Neural cell (in vitro differentiated cells): ENCODE measurements at regions not wholly inside any gene's neighbourhood (a gene's known extent, or its start where the extent isn't known, plus 50 kb on each side); places are given as distances from the start of the nearest gene placed in this dataset.

Source experiments
- H2AFZ ChIP-seq: fragments of 200-600, 300-800 bp; sonication (generic), shearing (Covaris generic); 2 replicates; pipeline ENCODE4 v1.6.0; 2014; ENCODE audit warnings: low read depth, mild to moderate bottlenecking, antibody characterized with exemption, low read length, moderate library complexity
- H3F3A ChIP-seq: fragments of 200-600 bp; shearing (Covaris generic); 2 replicates; pipeline ENCODE4 v1.6.1; 2016; ENCODE audit warnings: mild to moderate bottlenecking, moderate library complexity, mixed read lengths, antibody characterized with exemption, low read length; ENCODE audit not compliant: insufficient read depth, poor library complexity, severe bottlenecking
- H3K27ac ChIP-seq: fragments of 200-600, 300-800 bp; sonication (generic), shearing (Covaris generic); 2 replicates; pipeline ENCODE4 v1.5.1; 2014; ENCODE audit warnings: mild to moderate bottlenecking, low read length, moderate library complexity
- H3K27me3 ChIP-seq: fragments of 300-800, 200-600 bp; sonication (generic), shearing (Covaris generic); 2 replicates; pipeline ENCODE4 v1.6.0; 2014; ENCODE audit warnings: mild to moderate bottlenecking, low read depth, low read length, moderate library complexity; ENCODE audit not compliant: insufficient read depth
- H3K36me3 ChIP-seq: fragments of 300-800, 200-600 bp; sonication (generic), shearing (Covaris generic); 2 replicates; pipeline ENCODE4 v1.5.1; 2014; ENCODE audit warnings: mild to moderate bottlenecking, antibody characterized with exemption, low read length, moderate library complexity; ENCODE audit not compliant: insufficient read depth
- H3K4me2 ChIP-seq: fragments of 300-800, 200-600 bp; sonication (generic), shearing (Covaris generic); 2 replicates; pipeline ENCODE4 v1.6.0; 2014; ENCODE audit warnings: mild to moderate bottlenecking, low read length
- H3K4me3 ChIP-seq: fragments of 300-800, 200-600 bp; sonication (generic), shearing (Covaris generic); 2 replicates; pipeline ENCODE4 v1.5.1; 2014; ENCODE audit warnings: mild to moderate bottlenecking, low read length, moderate library complexity
- H3K79me2 ChIP-seq: fragments of 200-600 bp; shearing (Covaris generic); replicated peaks from 2 replicates; pipeline ENCODE4 v1.6.0; 2014; ENCODE audit warnings: mild to moderate bottlenecking, low read length, moderate library complexity; ENCODE audit not compliant: insufficient read depth
- H3K9ac ChIP-seq: fragments of 300-800, 200-600 bp; sonication (generic), shearing (Covaris generic); 2 replicates; pipeline ENCODE4 v1.6.1; 2016; ENCODE audit warnings: mild to moderate bottlenecking, low read length, mixed read lengths
- H3K9me2 ChIP-seq: fragments of 200-600 bp; shearing (Covaris generic); 2 replicates; pipeline ENCODE4 v1.6.1; 2016; ENCODE audit warnings: mild to moderate bottlenecking, low read length, mixed read lengths; ENCODE audit not compliant: insufficient read depth
- H3K9me3 ChIP-seq: fragments of 200-600, 300-800 bp; sonication (generic), shearing (Covaris generic); 2 replicates; pipeline ENCODE4 v1.6.1; 2016; ENCODE audit warnings: mild to moderate bottlenecking, mixed run types, low read length, moderate library complexity, mixed read lengths
- H4K20me1 ChIP-seq: fragments of 200-600 bp; shearing (Covaris generic); 2 replicates; pipeline ENCODE4 v1.6.1; 2016; ENCODE audit warnings: mild to moderate bottlenecking, mixed run types; ENCODE audit not compliant: insufficient read depth
- CTCF ChIP-seq: fragments of 450-650 bp; IDR thresholded peaks from 2 replicates; pipeline ENCODE4 v1.5.1; 2014; ENCODE audit warnings: antibody characterized with exemption, mild to moderate bottlenecking, moderate library complexity; ENCODE audit not compliant: poor library complexity, severe bottlenecking
- EP300 ChIP-seq: fragments of 450-650 bp; conservative IDR thresholded peaks from 2 replicates; pipeline ENCODE4 v1.6.1; 2014; ENCODE audit warnings: antibody characterized with exemption, mild to moderate bottlenecking, moderate library complexity; ENCODE audit not compliant: poor library complexity, severe bottlenecking
- EZH2 ChIP-seq: fragments of 200-600, 300-800 bp; shearing (Covaris generic), sonication (generic); IDR thresholded peaks from 2 replicates; pipeline ENCODE4 v1.6.1; 2014; ENCODE audit warnings: antibody characterized with exemption, low read length, borderline replicate concordance, mild to moderate bottlenecking; ENCODE audit not compliant: insufficient read depth, poor library complexity, severe bottlenecking
- MXI1 ChIP-seq: fragments of 450-650 bp; conservative IDR thresholded peaks from 2 replicates; pipeline ENCODE4 v1.6.1; 2014; ENCODE audit warnings: antibody characterized with exemption, mild to moderate bottlenecking; ENCODE audit not compliant: poor library complexity, severe bottlenecking
- POLR2AphosphoS5 ChIP-seq: IDR thresholded peaks from 2 replicates; pipeline ENCODE4 v1.6.1; 2012
- RAD21 ChIP-seq: fragments of 450-650 bp; conservative IDR thresholded peaks from 2 replicates; pipeline ENCODE4 v1.6.1; 2014; ENCODE audit warnings: antibody characterized with exemption, mild to moderate bottlenecking, moderate library complexity
- SMC3 ChIP-seq: fragments of 450-650 bp; conservative IDR thresholded peaks from 2 replicates; pipeline ENCODE4 v1.6.1; 2014; ENCODE audit warnings: antibody characterized with exemption, mild to moderate bottlenecking, moderate library complexity; ENCODE audit not compliant: poor library complexity
- TAF1 ChIP-seq: IDR thresholded peaks from 2 replicates; pipeline ENCODE4 v1.6.1; 2012; ENCODE audit warnings: low read depth
- small RNA-seq, 3 experiments: library from RNA; depleted of rRNA; stranded (forward); fragments of <200 nt; gene quantifications; one replicate each; pipeline ENCODE3, GENCODE V24; 2012
- TF ChIP-seq, protein P1 (sequence below): IDR thresholded peaks from 2 replicates; pipeline ENCODE4 v1.6.1; 2012; ENCODE audit warnings: borderline replicate concordance

DNA sequence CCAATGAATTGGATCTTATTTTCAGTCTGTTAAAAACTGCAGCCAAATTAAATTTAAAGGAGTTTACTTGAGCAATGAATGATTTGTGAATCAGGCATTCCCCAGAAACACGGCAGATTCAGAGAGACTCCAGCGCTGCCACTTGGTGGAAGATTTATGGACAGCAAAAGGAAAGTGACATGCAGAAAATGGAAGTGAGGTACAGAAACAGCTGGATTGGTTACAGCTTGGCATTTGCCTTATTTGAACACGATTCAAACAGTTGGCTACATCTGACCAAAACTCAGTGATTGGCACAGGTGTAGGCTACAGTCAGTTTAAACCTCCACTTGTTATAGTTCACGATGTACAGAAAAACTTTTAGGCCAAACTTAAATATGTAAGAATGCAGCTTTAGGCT lies 257.6 kb upstream of the IMPG1 start:
- Histone ChIP-seq H3K27me3 (no peaks in the 10 kb centered on the region), H4K20me1 (no peaks in the 10 kb centered on the region), H2AFZ (no peak overlapping the region), H3K27ac (no peak overlapping the region), H3K4me2 (no peak overlapping the region), H3K79me2 (no peaks in the 10 kb centered on the region), H3K9ac (no peak overlapping the region), H3K4me3 (no peak overlapping the region), H3F3A (no peaks in the 10 kb centered on the region), H3K9me3 (no peaks in the 10 kb centered on the region), H3K36me3 (no peaks in the 10 kb centered on the region), H3K9me2 (no peaks in the 10 kb centered on the region)
- TF ChIP-seq EP300 (no peak), CTCF (no peak)

- Histone ChIP-seq H3K79me2 (no peaks in the 10 kb centered on the region), H3K9me3 (no peaks in the 10 kb centered on the region), H4K20me1 (no peaks in the 10 kb centered on the region), H3K36me3 (no peaks in the 10 kb centered on the region), H2AFZ (no peak overlapping the region), H3K27ac (no peak overlapping the region), H3K9ac (no peak overlapping the region), H3K4me2 (no peak overlapping the region), H3K4me3 (no peak overlapping the region), H3K9me2 (no peaks in the 10 kb centered on the region), H3F3A (no peaks in the 10 kb centered on the region), H3K27me3 (no peaks in the 10 kb centered on the region)
- TF ChIP-seq, protein P1, sequence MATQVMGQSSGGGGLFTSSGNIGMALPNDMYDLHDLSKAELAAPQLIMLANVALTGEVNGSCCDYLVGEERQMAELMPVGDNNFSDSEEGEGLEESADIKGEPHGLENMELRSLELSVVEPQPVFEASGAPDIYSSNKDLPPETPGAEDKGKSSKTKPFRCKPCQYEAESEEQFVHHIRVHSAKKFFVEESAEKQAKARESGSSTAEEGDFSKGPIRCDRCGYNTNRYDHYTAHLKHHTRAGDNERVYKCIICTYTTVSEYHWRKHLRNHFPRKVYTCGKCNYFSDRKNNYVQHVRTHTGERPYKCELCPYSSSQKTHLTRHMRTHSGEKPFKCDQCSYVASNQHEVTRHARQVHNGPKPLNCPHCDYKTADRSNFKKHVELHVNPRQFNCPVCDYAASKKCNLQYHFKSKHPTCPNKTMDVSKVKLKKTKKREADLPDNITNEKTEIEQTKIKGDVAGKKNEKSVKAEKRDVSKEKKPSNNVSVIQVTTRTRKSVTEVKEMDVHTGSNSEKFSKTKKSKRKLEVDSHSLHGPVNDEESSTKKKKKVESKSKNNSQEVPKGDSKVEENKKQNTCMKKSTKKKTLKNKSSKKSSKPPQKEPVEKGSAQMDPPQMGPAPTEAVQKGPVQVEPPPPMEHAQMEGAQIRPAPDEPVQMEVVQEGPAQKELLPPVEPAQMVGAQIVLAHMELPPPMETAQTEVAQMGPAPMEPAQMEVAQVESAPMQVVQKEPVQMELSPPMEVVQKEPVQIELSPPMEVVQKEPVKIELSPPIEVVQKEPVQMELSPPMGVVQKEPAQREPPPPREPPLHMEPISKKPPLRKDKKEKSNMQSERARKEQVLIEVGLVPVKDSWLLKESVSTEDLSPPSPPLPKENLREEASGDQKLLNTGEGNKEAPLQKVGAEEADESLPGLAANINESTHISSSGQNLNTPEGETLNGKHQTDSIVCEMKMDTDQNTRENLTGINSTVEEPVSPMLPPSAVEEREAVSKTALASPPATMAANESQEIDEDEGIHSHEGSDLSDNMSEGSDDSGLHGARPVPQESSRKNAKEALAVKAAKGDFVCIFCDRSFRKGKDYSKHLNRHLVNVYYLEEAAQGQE = no peak
- no peak for TF ChIP-seq EZH2
- TF ChIP-seq MXI1 = no peak
- no peak for TF ChIP-seq POLR2AphosphoS5
- TF ChIP-seq SMC3 = no peak
- no peak for TF ChIP-seq CTCF
- no peak for TF ChIP-seq RAD21
- TF ChIP-seq EP300 = no peak
- no peak for TF ChIP-seq TAF1
Observed at GRCh38 chr6:76326871-76327270, 254.4 kb upstream of the IMPG1 start.

Small RNAs in the stretch of these regions (small RNA-seq; reads per million reads assigned to genes)
- gene AL365222.1 (0 reads per million in 3 experiments), gene RNU6-261P (0 reads per million in 3 experiments), gene RNU6-84P (0 reads per million in 3 experiments)
